Liver (tissue), 3 donors: ENCODE measurements at regions not wholly inside any gene's neighbourhood (a gene's known extent, or its start where the extent isn't known, plus 50 kb on each side); places are given as distances from the start of the nearest gene placed in this dataset.

Source experiments
- ATF3 ChIP-seq: IDR thresholded peaks from 2 replicates; pipeline ENCODE4 v1.6.1; 2016; ENCODE audit warnings: antibody characterized with exemption
- CTCF ChIP-seq: fragments of 150-350 bp; IDR thresholded peaks from 2 replicates; pipeline ENCODE4 v1.5.1; 2017; ENCODE audit warnings: improper control_type of control experiment, low read depth, low read length; ENCODE audit not compliant: missing input control
- EGR1 ChIP-seq, 2 donors: IDR thresholded peaks; 2 replicates each; pipeline ENCODE4 v1.6.1; 2016 to 2018; ENCODE audit warnings: antibody characterized with exemption in 2 of 2, low read depth in 2 of 2
- GABPA ChIP-seq, 2 donors: IDR thresholded peaks in 1 of 2; conservative IDR thresholded peaks in 1 of 2; 2 replicates each; pipeline ENCODE4 v1.6.1; 2016; ENCODE audit warnings: antibody characterized with exemption in 2 of 2, mild to moderate bottlenecking in 1 of 2, moderate library complexity in 1 of 2
- NR2F2 ChIP-seq: IDR thresholded peaks from 2 replicates; pipeline ENCODE4 v1.6.1; 2016; ENCODE audit warnings: antibody characterized with exemption
- RAD21 ChIP-seq, 2 donors: IDR thresholded peaks; 2 replicates each; pipeline ENCODE4 v1.6.1; 2016; ENCODE audit warnings: antibody characterized with exemption in 2 of 2, mild to moderate bottlenecking in 2 of 2
- REST ChIP-seq: IDR thresholded peaks from 2 replicates; pipeline ENCODE4 v1.6.1; 2016; ENCODE audit warnings: antibody characterized with exemption, mild to moderate bottlenecking
- RXRA ChIP-seq, 2 donors: IDR thresholded peaks; 2 replicates each; pipeline ENCODE4 v1.6.1; 2017 to 2018; ENCODE audit warnings: antibody characterized with exemption in 2 of 2, mild to moderate bottlenecking in 1 of 2
- SP1 ChIP-seq: IDR thresholded peaks from 2 replicates; pipeline ENCODE4 v1.6.1; 2018; ENCODE audit warnings: antibody characterized with exemption, mild to moderate bottlenecking
- YY1 ChIP-seq: IDR thresholded peaks from 2 replicates; pipeline ENCODE4 v1.6.1; 2016; ENCODE audit warnings: antibody characterized with exemption, mild to moderate bottlenecking
- donor health status: healthy.
- donor health status: healthy.

- no peak for TF ChIP-seq CTCF
- TF ChIP-seq RAD21 (IDR thresholded peaks at IDR 0.05) = no peak
- TF ChIP-seq ATF3 = no peak
- no peak for TF ChIP-seq EGR1 (IDR thresholded peaks at IDR 0.05; ENCODE audit: low read depth in 2 of 2)
- TF ChIP-seq RXRA (IDR thresholded peaks at IDR 0.05) = no peak
- TF ChIP-seq YY1 = no peak
- TF ChIP-seq REST = no peak
- no peak for TF ChIP-seq GABPA (IDR thresholded peaks at IDR 0.05 in 1 of 2, conservative IDR thresholded peaks at IDR 0.05 in 1 of 2)
- TF ChIP-seq SP1 = no peak
- TF ChIP-seq NR2F2 = no peak
Observed at GRCh38 chr13:73235385-73235784, 176.6 kb downstream of the KLF5 start.
